Liver (tissue), 3 donors: ENCODE measurements at regions not wholly inside any gene's neighbourhood (a gene's known extent, or its start where the extent isn't known, plus 50 kb on each side); places are given as distances from the start of the nearest gene placed in this dataset.

Source experiments
- EGR1 ChIP-seq, 2 donors: IDR thresholded peaks; 2 replicates each; pipeline ENCODE4 v1.6.1; 2016 to 2018; ENCODE audit warnings: antibody characterized with exemption in 2 of 2, low read depth in 2 of 2
- FOXA1 ChIP-seq: IDR thresholded peaks from 2 replicates; pipeline ENCODE4 v1.6.1; 2016; ENCODE audit warnings: antibody characterized with exemption
- GABPA ChIP-seq, 2 donors: IDR thresholded peaks in 1 of 2; conservative IDR thresholded peaks in 1 of 2; 2 replicates each; pipeline ENCODE4 v1.6.1; 2016; ENCODE audit warnings: antibody characterized with exemption in 2 of 2, mild to moderate bottlenecking in 1 of 2, moderate library complexity in 1 of 2
- HNF4A ChIP-seq, 2 donors: conservative IDR thresholded peaks; 2 replicates each; pipeline ENCODE4 v1.6.1; 2016; ENCODE audit warnings: antibody characterized with exemption in 2 of 2, mild to moderate bottlenecking in 2 of 2
- RAD21 ChIP-seq, 2 donors: IDR thresholded peaks; 2 replicates each; pipeline ENCODE4 v1.6.1; 2016; ENCODE audit warnings: antibody characterized with exemption in 2 of 2, mild to moderate bottlenecking in 2 of 2
- RXRA ChIP-seq, 2 donors: IDR thresholded peaks; 2 replicates each; pipeline ENCODE4 v1.6.1; 2017 to 2018; ENCODE audit warnings: antibody characterized with exemption in 2 of 2, mild to moderate bottlenecking in 1 of 2
- SP1 ChIP-seq: IDR thresholded peaks from 2 replicates; pipeline ENCODE4 v1.6.1; 2018; ENCODE audit warnings: antibody characterized with exemption, mild to moderate bottlenecking
- TAF1 ChIP-seq: conservative IDR thresholded peaks from 2 replicates; pipeline ENCODE4 v1.6.1; 2016; ENCODE audit warnings: antibody characterized with exemption, mild to moderate bottlenecking
- YY1 ChIP-seq: IDR thresholded peaks from 2 replicates; pipeline ENCODE4 v1.6.1; 2016; ENCODE audit warnings: antibody characterized with exemption, mild to moderate bottlenecking
- TF ChIP-seq, protein P1 (sequence below): fragments of 150-350 bp; IDR thresholded peaks from 2 replicates; pipeline ENCODE4 v1.5.1; 2017; ENCODE audit warnings: improper control_type of control experiment, low read depth, low read length; ENCODE audit not compliant: missing input control
- TF ChIP-seq, protein P2 (sequence below): IDR thresholded peaks from 2 replicates; pipeline ENCODE4 v1.6.1; 2016; ENCODE audit warnings: antibody characterized with exemption, mild to moderate bottlenecking
- TF ChIP-seq, protein P3 (sequence below): IDR thresholded peaks from 2 replicates; pipeline ENCODE4 v1.6.1; 2016; ENCODE audit warnings: antibody characterized with exemption
- TF ChIP-seq, protein P4 (sequence below): IDR thresholded peaks from 2 replicates; pipeline ENCODE4 v1.6.1; 2016; ENCODE audit warnings: antibody characterized with exemption
- donor health status: healthy.
- donor health status: healthy.

- TF ChIP-seq, protein P1, sequence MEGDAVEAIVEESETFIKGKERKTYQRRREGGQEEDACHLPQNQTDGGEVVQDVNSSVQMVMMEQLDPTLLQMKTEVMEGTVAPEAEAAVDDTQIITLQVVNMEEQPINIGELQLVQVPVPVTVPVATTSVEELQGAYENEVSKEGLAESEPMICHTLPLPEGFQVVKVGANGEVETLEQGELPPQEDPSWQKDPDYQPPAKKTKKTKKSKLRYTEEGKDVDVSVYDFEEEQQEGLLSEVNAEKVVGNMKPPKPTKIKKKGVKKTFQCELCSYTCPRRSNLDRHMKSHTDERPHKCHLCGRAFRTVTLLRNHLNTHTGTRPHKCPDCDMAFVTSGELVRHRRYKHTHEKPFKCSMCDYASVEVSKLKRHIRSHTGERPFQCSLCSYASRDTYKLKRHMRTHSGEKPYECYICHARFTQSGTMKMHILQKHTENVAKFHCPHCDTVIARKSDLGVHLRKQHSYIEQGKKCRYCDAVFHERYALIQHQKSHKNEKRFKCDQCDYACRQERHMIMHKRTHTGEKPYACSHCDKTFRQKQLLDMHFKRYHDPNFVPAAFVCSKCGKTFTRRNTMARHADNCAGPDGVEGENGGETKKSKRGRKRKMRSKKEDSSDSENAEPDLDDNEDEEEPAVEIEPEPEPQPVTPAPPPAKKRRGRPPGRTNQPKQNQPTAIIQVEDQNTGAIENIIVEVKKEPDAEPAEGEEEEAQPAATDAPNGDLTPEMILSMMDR = peak; percentile 93
- TF ChIP-seq, protein P2, sequence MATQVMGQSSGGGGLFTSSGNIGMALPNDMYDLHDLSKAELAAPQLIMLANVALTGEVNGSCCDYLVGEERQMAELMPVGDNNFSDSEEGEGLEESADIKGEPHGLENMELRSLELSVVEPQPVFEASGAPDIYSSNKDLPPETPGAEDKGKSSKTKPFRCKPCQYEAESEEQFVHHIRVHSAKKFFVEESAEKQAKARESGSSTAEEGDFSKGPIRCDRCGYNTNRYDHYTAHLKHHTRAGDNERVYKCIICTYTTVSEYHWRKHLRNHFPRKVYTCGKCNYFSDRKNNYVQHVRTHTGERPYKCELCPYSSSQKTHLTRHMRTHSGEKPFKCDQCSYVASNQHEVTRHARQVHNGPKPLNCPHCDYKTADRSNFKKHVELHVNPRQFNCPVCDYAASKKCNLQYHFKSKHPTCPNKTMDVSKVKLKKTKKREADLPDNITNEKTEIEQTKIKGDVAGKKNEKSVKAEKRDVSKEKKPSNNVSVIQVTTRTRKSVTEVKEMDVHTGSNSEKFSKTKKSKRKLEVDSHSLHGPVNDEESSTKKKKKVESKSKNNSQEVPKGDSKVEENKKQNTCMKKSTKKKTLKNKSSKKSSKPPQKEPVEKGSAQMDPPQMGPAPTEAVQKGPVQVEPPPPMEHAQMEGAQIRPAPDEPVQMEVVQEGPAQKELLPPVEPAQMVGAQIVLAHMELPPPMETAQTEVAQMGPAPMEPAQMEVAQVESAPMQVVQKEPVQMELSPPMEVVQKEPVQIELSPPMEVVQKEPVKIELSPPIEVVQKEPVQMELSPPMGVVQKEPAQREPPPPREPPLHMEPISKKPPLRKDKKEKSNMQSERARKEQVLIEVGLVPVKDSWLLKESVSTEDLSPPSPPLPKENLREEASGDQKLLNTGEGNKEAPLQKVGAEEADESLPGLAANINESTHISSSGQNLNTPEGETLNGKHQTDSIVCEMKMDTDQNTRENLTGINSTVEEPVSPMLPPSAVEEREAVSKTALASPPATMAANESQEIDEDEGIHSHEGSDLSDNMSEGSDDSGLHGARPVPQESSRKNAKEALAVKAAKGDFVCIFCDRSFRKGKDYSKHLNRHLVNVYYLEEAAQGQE = no peak
- TF ChIP-seq, protein P3, sequence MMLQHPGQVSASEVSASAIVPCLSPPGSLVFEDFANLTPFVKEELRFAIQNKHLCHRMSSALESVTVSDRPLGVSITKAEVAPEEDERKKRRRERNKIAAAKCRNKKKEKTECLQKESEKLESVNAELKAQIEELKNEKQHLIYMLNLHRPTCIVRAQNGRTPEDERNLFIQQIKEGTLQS = no peak
- TF ChIP-seq FOXA1 (no peak), SP1 (no peak), RXRA (IDR thresholded peaks at IDR 0.05) (no peak), HNF4A (conservative IDR thresholded peaks at IDR 0.05) (no peak), YY1 (no peak), RAD21 (IDR thresholded peaks at IDR 0.05) (peak; percentile 95), GABPA (IDR thresholded peaks at IDR 0.05 in 1 of 2, conservative IDR thresholded peaks at IDR 0.05 in 1 of 2) (no peak), EGR1 (IDR thresholded peaks at IDR 0.05; ENCODE audit: low read depth in 2 of 2) (no peak), TAF1 (no peak)
- TF ChIP-seq, protein P4, sequence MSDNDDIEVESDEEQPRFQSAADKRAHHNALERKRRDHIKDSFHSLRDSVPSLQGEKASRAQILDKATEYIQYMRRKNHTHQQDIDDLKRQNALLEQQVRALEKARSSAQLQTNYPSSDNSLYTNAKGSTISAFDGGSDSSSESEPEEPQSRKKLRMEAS = no peak
Measured at GRCh38 chr10:116796910-116797513, 52.3 kb upstream of the ENO4 start.
